ENCODE measurements at regions not wholly inside any gene's neighbourhood (a gene's known extent, or its start where the extent isn't known, plus 50 kb on each side); places are given as distances from the start of the nearest gene placed in this dataset.

DNA sequence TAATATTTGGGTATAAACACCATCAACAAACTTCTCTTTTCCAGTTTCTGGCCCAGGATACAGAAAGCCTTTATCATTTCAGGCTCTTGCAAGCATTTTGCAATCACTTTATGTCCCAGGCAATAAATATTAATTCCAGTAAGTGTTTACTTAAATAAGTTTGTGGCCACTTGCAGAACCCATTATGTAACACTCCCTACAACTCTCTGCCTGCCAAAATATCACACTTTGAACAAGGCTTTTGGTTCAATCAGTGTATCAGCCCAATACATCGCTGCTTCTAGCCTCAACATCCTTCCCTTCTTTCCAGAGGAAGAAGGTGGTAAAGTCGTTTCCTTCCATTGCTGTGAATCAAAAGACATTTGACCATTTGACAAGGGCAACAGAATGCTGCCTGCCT, 203.0 kb upstream of the USP25 start:
- H3K4me2 ChIP-seq (ENCODE audit: control insufficient read depth, insufficient read depth): no peak overlapping the region
- ChIA-PET POLR2A (no interaction called here), CTCF (no interaction called here), SMC1A (ENCODE audit: uncharacterized antibody, unreplicated experiment) (no interaction called here), RAD21 (ENCODE audit: unreplicated experiment) (no interaction called here)
- no peak overlapping the region for H3K27ac ChIP-seq (ENCODE audit: control insufficient read depth, insufficient read depth)
- no peaks in the 10 kb centered on the region for H3K36me3 ChIP-seq (ENCODE audit: control insufficient read depth in 2 of 2, insufficient read depth in 2 of 2, low read length in 1 of 2)
- no peaks in the 10 kb centered on the region for H3K27me3 ChIP-seq (replicated peaks in 1 of 2; ENCODE audit: control insufficient read depth in 2 of 2, insufficient read depth in 2 of 2, low read length in 1 of 2)
- intact Hi-C loops (cut with micrococcal nuclease; ENCODE audit: unreplicated experiment) (no loop called here), in situ Hi-C loops (cut with MboI) (no loop called here)
- TF ChIP-seq, protein P1, sequence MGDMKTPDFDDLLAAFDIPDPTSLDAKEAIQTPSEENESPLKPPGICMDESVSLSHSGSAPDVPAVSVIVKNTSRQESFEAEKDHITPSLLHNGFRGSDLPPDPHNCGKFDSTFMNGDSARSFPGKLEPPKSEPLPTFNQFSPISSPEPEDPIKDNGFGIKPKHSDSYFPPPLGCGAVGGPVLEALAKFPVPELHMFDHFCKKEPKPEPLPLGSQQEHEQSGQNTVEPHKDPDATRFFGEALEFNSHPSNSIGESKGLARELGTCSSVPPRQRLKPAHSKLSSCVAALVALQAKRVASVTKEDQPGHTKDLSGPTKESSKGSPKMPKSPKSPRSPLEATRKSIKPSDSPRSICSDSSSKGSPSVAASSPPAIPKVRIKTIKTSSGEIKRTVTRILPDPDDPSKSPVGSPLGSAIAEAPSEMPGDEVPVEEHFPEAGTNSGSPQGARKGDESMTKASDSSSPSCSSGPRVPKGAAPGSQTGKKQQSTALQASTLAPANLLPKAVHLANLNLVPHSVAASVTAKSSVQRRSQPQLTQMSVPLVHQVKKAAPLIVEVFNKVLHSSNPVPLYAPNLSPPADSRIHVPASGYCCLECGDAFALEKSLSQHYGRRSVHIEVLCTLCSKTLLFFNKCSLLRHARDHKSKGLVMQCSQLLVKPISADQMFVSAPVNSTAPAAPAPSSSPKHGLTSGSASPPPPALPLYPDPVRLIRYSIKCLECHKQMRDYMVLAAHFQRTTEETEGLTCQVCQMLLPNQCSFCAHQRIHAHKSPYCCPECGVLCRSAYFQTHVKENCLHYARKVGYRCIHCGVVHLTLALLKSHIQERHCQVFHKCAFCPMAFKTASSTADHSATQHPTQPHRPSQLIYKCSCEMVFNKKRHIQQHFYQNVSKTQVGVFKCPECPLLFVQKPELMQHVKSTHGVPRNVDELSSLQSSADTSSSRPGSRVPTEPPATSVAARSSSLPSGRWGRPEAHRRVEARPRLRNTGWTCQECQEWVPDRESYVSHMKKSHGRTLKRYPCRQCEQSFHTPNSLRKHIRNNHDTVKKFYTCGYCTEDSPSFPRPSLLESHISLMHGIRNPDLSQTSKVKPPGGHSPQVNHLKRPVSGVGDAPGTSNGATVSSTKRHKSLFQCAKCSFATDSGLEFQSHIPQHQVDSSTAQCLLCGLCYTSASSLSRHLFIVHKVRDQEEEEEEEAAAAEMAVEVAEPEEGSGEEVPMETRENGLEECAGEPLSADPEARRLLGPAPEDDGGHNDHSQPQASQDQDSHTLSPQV (IDR thresholded peaks at IDR 0.05): no peak
- no peak for TF ChIP-seq POLR2AphosphoS2 (IDR thresholded peaks at IDR 0.05; ENCODE audit: low read depth, low read length)
- no peak for TF ChIP-seq DPF2 (IDR thresholded peaks at IDR 0.05)
- TF ChIP-seq, protein P2, sequence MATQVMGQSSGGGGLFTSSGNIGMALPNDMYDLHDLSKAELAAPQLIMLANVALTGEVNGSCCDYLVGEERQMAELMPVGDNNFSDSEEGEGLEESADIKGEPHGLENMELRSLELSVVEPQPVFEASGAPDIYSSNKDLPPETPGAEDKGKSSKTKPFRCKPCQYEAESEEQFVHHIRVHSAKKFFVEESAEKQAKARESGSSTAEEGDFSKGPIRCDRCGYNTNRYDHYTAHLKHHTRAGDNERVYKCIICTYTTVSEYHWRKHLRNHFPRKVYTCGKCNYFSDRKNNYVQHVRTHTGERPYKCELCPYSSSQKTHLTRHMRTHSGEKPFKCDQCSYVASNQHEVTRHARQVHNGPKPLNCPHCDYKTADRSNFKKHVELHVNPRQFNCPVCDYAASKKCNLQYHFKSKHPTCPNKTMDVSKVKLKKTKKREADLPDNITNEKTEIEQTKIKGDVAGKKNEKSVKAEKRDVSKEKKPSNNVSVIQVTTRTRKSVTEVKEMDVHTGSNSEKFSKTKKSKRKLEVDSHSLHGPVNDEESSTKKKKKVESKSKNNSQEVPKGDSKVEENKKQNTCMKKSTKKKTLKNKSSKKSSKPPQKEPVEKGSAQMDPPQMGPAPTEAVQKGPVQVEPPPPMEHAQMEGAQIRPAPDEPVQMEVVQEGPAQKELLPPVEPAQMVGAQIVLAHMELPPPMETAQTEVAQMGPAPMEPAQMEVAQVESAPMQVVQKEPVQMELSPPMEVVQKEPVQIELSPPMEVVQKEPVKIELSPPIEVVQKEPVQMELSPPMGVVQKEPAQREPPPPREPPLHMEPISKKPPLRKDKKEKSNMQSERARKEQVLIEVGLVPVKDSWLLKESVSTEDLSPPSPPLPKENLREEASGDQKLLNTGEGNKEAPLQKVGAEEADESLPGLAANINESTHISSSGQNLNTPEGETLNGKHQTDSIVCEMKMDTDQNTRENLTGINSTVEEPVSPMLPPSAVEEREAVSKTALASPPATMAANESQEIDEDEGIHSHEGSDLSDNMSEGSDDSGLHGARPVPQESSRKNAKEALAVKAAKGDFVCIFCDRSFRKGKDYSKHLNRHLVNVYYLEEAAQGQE (IDR thresholded peaks at IDR 0.05; ENCODE audit: low read depth, low read length): no peak
- TF ChIP-seq FOXK2 (IDR thresholded peaks at IDR 0.05): no peak
- no peak for TF ChIP-seq NFYA (IDR thresholded peaks at IDR 0.05; ENCODE audit: borderline replicate concordance, low read depth, low read length)
- TF ChIP-seq IRF4 (IDR thresholded peaks at IDR 0.05; ENCODE audit: low read depth, low read length): no peak
- no peak for TF ChIP-seq CBX5 (IDR thresholded peaks at IDR 0.05; ENCODE audit: low read depth)
- no peak for TF ChIP-seq NR2C1 (IDR thresholded peaks at IDR 0.05)
- no peak for TF ChIP-seq GATAD2B (conservative IDR thresholded peaks at IDR 0.05; ENCODE audit: low read depth)
- TF ChIP-seq, protein P3, sequence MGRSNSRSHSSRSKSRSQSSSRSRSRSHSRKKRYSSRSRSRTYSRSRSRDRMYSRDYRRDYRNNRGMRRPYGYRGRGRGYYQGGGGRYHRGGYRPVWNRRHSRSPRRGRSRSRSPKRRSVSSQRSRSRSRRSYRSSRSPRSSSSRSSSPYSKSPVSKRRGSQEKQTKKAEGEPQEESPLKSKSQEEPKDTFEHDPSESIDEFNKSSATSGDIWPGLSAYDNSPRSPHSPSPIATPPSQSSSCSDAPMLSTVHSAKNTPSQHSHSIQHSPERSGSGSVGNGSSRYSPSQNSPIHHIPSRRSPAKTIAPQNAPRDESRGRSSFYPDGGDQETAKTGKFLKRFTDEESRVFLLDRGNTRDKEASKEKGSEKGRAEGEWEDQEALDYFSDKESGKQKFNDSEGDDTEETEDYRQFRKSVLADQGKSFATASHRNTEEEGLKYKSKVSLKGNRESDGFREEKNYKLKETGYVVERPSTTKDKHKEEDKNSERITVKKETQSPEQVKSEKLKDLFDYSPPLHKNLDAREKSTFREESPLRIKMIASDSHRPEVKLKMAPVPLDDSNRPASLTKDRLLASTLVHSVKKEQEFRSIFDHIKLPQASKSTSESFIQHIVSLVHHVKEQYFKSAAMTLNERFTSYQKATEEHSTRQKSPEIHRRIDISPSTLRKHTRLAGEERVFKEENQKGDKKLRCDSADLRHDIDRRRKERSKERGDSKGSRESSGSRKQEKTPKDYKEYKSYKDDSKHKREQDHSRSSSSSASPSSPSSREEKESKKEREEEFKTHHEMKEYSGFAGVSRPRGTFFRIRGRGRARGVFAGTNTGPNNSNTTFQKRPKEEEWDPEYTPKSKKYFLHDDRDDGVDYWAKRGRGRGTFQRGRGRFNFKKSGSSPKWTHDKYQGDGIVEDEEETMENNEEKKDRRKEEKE (IDR thresholded peaks at IDR 0.05): no peak
- TF ChIP-seq JUNB (IDR thresholded peaks at IDR 0.05): no peak
- TF ChIP-seq SREBF1 (IDR thresholded peaks at IDR 0.05; ENCODE audit: low read length): no peak
- no peak for TF ChIP-seq KDM1A (IDR thresholded peaks at IDR 0.05; ENCODE audit: borderline replicate concordance)
- 0% methylated on average over 2 of the region's 2 CpGs for WGBS (ENCODE audit: insufficient coverage, insufficient replicate concordance, low lambda C conversion rate, missing lambda C conversion rate)
- no peak overlapping the region for H3K9ac ChIP-seq (ENCODE audit: control insufficient read depth, insufficient read depth, low read length)
- no peak for ATAC-seq
- H3K79me2 ChIP-seq (ENCODE audit: control insufficient read depth, insufficient read depth, low read length): no peaks in the 10 kb centered on the region
- no peak for DNase-seq (ENCODE audit: low read depth, low spot score)
- BruUV-seq (replicated peaks): no TSS peak
- no peaks in the 10 kb centered on the region; the same call in 2 of the 3 replicates for H3K9me3 ChIP-seq (replicated peaks; ENCODE audit: control insufficient read depth, insufficient read depth, low read length)
- H3K4me1 ChIP-seq (ENCODE audit: control insufficient read depth, insufficient read depth, low read length): no peaks in the 10 kb centered on the region
- no peaks in the 10 kb centered on the region for H4K20me1 ChIP-seq (ENCODE audit: control insufficient read depth, insufficient read depth)
- no peak overlapping the region for H3K4me3 ChIP-seq
- no peak for FAIRE-seq
- no peak overlapping the region for H2AFZ ChIP-seq (ENCODE audit: control insufficient read depth, low read depth, low read length)
